HL-60 (cell line): ENCODE measurements at regions not wholly inside any gene's neighbourhood (a gene's known extent, or its start where the extent isn't known, plus 50 kb on each side); places are given as distances from the start of the nearest gene placed in this dataset.

ENCODE experiments used
- CTCF ChIP-seq: IDR thresholded peaks from one replicate; pipeline ENCODE4 v1.5.1; 2011; ENCODE audit warnings: low read length, control low read depth, inconsistent platforms; ENCODE audit not compliant: insufficient read depth
- GABPA ChIP-seq: IDR thresholded peaks from 2 replicates; pipeline ENCODE4 v1.6.1; 2012; ENCODE audit warnings: low read depth
- POLR2AphosphoS5 ChIP-seq: IDR thresholded peaks from 2 replicates; pipeline ENCODE4 v1.6.1; 2012; ENCODE audit warnings: low read depth
- REST ChIP-seq: IDR thresholded peaks from 2 replicates; pipeline ENCODE4 v1.6.1; 2012; ENCODE audit warnings: low read depth; ENCODE audit not compliant: insufficient replicate concordance
- SPI1 ChIP-seq: IDR thresholded peaks from 2 replicates; pipeline ENCODE4 v1.6.1; 2012; ENCODE audit warnings: low read depth, mild to moderate bottlenecking, borderline replicate concordance

- TF ChIP-seq CTCF = no peak
- TF ChIP-seq REST = no peak
- no peak for TF ChIP-seq POLR2AphosphoS5
- no peak for TF ChIP-seq SPI1
- no peak for TF ChIP-seq GABPA
Observed at GRCh38 chr16:17037499-17037898, 433.3 kb downstream of the XYLT1 start.
